COLO668 (cell line): ENCODE measurements at regions not wholly inside any gene's neighbourhood (a gene's known extent, or its start where the extent isn't known, plus 50 kb on each side); places are given as distances from the start of the nearest gene placed in this dataset.

Experiments used
- DNase-seq: peaks from one replicate; lab custom pipeline; 2025; ENCODE audit not compliant: unreplicated experiment; lab: John Stamatoyannopoulos, UW

DNA sequence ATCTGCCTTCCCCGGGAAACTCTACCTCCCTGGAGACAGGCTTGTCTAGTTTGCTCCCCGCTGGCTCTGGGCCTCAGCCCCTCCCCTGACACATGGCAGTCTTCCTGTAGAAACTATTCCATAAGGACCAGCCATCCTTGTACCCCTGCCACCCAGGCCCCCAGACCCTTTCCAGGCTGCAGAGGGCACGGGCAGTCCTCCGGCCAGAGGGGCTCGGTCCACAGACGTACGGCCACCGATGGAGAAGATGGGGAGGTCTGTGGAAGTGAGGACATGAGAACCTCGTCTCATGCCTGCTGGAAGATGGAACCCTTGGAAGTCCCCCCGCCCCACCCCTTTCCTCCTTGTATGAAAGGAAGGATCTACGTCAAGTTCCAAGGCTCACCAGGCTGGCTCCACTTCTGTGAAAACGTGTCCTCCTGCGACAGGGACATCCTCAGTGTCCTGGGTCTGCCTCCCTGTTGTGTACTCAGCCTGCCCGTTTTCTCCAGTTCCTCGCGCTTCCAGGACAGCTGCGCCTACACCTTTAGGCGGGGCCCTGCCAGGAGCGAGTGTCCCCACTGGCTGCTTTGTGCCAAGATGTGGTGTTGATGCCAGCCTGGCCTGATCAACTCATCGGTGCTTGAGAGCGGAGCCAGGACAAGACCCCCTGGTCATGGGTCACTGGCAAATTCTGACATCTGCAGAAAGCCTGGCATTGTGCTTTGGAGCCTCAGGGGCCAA lies 414.9 kb downstream of the GLRX3 start:
- no peak for DNase-seq

DNA sequence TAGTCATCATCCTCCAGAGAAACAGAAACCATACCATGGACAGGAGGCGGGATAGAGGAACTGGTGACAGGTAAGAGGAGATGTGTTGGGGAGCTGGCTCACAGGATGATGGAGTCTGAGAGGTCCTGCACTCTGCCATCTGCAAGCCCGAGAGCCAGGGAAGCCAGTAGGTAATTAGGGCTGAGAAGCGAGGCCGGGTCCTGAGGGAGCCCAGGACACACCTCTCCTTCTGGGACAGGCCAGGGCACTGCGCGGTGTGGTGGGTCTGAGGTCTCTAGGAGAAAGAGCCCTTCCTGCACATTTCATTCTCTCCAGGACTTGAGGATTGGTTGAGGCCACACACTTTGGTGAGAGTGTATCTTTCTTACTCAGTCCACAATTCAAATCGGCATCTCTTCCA lies 415.5 kb downstream of the GLRX3 start:
- DNase-seq = no peak

DNA sequence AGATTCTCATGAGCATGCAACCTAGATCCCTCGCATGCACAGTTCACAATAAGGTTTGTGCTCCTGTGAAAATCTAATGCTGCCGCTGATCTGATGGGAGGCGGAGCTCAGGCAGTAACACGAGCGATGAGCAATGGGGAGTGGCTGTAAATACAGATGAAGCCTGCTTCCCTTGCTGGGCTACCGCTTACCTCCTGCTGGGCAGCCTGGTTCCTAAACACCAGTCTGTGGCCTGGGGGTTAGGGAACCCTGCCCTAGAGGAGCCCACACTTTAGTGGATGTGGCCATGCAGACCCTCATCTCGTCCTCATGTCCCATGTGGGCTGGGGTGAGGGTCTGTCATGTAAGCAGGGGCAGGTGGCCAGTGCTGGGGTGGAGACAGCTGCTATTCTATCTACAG lies 417.6 kb downstream of the GLRX3 start:
- no peak for DNase-seq

DNA sequence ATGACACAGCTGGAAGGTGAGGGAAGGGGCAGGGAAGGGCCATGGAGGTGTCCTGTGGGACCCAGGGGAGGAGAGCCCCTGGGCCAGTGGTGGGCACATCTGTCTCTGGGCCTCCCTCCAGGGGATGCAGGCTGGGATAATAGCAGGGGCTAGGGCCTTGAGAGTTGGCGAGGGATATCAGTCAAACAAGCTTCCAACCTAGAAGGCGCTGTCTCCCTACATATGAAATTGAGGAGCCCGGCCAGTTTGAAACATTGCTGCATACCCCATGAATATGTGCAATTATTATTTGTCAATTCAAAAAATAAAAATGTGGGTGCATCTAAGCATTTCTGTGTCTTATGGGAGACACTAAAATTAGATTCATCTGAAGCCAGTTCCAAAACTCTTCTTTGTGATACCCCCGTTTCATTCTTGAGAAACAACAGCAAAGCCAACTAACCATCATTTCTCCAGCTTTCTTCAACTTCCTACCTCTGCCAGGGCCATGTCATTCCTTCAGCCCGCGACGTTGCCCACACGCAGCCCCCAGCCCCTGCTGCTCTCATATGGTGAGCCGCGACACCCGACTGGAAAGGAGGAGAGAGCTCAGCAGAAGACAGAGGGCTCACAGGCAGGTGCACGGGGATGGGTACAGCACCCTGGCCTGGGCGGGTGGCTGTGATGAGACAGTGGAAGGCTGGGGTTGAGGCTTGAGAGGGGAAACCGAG lies 418.7 kb downstream of the GLRX3 start:
- DNase-seq = no peak

DNA sequence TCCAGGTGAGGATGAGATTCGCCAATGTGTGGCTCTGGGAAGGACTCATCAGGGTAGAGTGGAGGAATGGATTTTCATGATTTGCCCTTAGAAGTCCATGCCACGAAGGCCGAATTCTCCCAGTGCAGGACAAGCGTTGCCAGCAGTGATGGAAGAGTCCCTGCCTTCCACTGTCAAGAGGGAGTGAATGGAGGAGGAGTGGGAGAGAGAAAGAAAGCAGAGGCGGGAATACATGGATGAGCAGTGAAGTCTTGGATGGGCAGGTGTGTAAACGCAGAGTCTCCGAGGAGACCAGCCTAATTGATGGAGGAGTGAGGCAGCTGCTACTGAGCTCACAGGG lies 419.2 kb downstream of the GLRX3 start:
- DNase-seq = no peak

DNA sequence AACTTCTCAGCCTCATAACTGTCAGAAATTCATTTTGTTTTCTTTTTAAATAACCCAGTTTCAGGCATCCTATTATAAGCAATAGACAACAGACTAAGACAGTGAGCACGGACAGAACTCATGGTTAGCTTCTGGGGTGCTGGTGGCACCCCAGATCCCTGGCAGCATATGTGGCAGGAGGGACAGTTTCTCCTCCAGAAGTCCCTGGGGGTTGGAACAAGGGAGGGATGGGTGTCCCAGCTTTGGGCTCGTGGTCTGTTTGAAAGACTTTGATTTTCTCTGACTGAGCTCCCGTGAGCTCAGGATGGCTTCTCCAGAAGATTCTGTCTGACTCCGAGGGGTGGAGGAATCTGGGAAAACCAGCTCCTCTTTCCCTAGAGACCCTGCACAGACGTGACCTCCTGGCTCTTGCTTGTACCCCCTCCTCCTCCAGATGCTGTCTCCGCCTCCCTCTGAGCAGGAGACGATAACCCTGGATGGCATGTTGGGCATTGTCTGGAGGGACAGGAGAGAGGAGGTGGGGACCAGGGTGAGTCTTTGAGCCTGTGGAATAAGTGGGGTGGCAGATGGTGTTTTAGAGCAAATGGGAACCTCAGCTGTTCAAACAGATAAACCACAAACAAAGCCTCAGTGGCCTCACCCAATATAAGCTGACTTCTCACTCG lies 421.1 kb downstream of the GLRX3 start:
- no peak for DNase-seq

- DNase-seq = no peak
Measured at GRCh38 chr10:130558746-130559546, 422.8 kb downstream of the GLRX3 start.

- DNase-seq = no peak
Measured at GRCh38 chr10:130559547-130559880, 423.3 kb downstream of the GLRX3 start.

GRCh38 chr10:130560116-130560515 lies 423.9 kb downstream of the GLRX3 start:
- no peak for DNase-seq

GRCh38 chr10:130560573-130560972 lies 424.4 kb downstream of the GLRX3 start:
- DNase-seq = no peak

DNA sequence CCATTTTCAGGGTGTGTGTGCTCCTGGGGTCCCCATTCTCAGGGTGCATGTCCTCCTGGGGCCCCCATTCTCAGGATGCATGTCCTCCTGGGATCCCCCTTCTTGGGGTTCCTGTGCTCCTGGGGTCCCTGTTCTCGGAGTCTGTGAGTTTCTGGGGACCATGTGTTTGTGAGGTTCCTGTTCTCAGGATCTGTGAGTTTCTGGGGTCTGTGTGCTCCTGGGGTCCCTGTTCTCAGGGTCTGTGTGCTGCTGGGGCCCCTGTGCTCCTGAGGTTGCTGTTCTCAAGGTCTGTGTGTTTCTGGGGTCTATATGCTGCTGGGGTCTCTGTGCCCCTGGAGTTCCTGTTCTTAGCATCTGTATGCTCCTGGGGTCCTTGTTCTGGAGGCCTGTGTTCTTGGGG lies 425.5 kb downstream of the GLRX3 start:
- no peak for DNase-seq

- DNase-seq = no peak
Measured at GRCh38 chr10:130567011-130567410, 430.8 kb downstream of the GLRX3 start.

- DNase-seq = no peak
Measured at GRCh38 chr10:130567436-130567835, 431.2 kb downstream of the GLRX3 start.

DNA sequence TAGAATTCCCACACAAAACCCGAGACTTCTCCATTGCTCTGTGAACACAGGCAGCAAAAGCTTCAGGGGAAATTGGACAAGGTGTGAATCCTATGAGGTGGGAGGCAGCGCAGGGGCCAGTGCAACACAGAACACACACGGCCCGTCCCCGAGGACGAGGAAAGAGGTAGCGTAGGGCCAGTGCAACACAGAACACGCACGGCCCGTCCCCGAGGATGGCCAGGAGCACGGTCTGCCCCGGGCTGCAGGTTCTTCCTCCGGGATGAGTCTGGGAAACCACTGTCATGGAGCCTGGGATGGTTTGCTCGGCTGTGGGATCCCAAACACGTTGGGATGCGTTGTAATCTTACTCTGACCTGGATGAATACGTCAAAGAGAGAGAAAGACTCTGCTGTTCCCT lies 432.1 kb downstream of the GLRX3 start:
- DNase-seq = no peak

- DNase-seq = no peak
Measured at GRCh38 chr10:130570074-130570473, 433.9 kb downstream of the GLRX3 start.

DNA sequence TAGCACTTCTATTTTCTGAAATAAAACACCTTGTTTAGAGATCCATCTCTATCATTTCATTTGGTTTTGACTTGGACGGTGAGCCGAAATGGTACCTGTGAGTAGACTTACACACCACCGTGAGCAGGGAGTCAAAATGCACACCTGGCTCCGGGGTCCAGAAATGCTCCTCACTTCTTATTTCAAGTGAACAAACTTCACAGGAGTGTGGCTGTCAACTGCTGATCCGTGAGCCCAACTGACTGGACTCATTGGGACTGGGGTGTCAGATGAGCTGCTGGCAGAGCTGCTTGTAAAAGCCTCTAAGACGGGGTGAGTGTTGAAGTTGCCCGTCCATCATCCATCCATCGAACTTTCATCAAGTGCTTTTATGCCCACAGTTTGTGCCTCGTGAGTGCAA lies 435.5 kb downstream of the GLRX3 start:
- DNase-seq = no peak

GRCh38 chr10:130573446-130573845 lies 437.3 kb downstream of the GLRX3 start:
- DNase-seq = no peak

DNA sequence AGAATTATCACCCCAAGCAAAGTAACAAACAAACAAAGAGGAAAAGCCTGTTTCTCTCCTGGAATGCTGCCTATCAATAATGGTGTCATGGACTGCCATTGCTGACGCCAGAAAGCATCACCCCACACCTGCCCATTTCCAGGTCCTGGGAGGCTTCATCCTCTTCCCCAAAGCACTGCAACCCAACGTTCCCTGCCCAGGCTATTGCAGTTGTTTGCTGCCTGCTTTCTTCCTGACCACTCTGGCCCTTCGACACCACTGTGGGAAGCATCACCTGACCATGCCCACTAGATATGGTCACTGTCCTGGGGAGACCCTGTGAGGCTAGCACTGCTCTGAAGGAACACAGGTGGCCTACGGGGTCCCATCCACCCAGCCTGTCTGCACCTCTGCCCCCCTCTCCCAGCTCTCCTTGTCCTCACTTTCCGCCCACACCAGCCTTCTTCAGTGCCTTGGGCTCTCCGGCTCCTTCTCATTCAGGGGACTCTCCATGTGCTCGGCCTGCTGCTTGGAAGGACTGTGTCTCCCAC lies 439.6 kb downstream of the GLRX3 start:
- no peak for DNase-seq

GRCh38 chr10:130576427-130576826 lies 440.2 kb downstream of the GLRX3 start:
- no peak for DNase-seq

DNA sequence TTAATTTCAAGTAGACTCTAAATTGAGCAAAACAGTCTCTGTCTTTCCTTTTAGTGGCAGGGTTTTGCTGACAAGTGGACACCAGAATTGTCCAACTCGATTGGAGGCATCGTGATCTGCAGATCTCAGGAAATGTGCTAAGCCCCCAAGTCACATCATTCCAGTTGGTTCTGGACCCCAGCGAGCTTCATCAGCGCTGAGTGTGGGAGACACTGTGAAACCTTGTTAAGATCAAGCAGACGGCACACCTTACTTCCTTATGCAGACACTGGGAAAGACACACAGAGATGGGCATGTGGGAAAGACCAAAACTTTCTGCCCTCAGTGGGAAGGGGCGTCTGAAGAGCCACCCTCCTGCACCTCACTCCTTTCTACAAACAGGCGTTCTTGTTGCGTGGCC lies 440.8 kb downstream of the GLRX3 start:
- no peak for DNase-seq

DNA sequence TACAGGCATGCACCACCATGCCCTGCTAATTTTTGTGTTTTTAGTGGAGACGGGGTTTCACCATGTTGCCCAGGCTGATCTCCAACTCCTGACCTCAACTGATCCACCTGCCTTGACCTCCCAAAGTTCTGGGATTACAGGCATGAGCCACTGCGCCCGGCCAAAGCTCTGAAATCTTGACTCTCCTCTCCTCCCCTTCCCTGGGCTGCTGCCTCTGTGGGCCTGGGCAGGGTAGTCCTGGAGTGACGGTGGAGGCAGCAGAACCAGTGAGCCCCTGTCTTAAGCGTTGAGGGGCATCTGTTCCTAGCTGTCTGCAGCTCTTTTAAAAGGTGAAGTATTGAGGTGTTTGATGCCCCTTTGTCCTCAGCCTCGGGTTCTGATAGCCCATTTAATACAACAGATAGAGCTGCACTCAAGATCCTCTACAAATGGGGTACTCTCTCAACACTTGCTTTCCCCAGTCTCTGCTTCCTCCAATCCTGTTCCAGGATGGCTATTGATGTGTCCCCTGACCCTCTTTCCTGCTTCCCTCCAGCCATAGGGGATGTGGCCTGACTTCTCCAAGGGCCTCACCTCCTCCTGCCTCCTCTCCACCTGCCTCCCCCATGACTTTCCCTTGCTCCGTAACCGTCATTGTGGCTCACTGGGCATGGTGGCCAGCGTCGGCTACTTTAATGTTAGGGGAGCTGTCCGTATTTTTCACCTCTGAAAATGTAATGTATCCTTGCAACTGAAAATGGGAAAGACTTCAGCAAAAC lies 442.5 kb downstream of the GLRX3 start:
- DNase-seq = no peak
